ENCODE measurements at regions not wholly inside any gene's neighbourhood (a gene's known extent, or its start where the extent isn't known, plus 50 kb on each side); places are given as distances from the start of the nearest gene placed in this dataset.

DNA sequence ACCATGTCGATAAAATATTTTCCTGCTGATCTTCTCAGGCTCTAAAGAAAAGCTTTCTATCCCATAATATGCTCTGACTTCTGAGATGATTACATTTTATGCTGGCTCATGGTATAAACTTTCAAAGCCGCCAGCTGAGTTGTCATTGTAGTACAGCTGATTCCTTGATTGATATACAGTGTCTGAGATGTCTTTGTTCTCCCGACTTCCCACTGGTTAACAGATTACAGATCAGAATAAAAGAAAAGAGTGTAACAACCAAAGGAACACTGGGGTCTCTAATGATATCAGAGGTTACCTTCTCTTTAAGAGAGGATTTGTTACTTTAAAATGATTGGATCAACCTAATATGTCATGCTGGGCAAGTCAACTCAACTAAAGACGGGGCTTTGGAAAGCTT is 485.4 kb upstream of the LRRC7 start:
- intact Hi-C loops (cut with DNase I; ENCODE audit: low total_unique reads), result no loop called here
- H3K4me1 ChIP-seq, result no peaks in the 10 kb centered on the region
- no peak overlapping the region for H3K27ac ChIP-seq
- no peak overlapping the region for H3K4me3 ChIP-seq
- no peaks in the 10 kb centered on the region for H3K27me3 ChIP-seq (replicated peaks in 1 of 7)
- WGBS, 5 donors, result 66 to 74% (median 71%) methylated on average over 4 of the region's 4 CpGs
- H3K36me3 ChIP-seq, result no peaks in the 10 kb centered on the region
- TF ChIP-seq POLR2A (IDR thresholded peaks at IDR 0.05), result no peak
- TF ChIP-seq POLR2AphosphoS5 (IDR thresholded peaks at IDR 0.05), result no peak
- TF ChIP-seq, protein P1, sequence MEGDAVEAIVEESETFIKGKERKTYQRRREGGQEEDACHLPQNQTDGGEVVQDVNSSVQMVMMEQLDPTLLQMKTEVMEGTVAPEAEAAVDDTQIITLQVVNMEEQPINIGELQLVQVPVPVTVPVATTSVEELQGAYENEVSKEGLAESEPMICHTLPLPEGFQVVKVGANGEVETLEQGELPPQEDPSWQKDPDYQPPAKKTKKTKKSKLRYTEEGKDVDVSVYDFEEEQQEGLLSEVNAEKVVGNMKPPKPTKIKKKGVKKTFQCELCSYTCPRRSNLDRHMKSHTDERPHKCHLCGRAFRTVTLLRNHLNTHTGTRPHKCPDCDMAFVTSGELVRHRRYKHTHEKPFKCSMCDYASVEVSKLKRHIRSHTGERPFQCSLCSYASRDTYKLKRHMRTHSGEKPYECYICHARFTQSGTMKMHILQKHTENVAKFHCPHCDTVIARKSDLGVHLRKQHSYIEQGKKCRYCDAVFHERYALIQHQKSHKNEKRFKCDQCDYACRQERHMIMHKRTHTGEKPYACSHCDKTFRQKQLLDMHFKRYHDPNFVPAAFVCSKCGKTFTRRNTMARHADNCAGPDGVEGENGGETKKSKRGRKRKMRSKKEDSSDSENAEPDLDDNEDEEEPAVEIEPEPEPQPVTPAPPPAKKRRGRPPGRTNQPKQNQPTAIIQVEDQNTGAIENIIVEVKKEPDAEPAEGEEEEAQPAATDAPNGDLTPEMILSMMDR (IDR thresholded peaks at IDR 0.05 in 8 of 11, conservative IDR thresholded peaks at IDR 0.05 in 3 of 11), result no peak
- DNase-seq, result no peak
- no peaks in the 10 kb centered on the region for H3K9me3 ChIP-seq

DNA sequence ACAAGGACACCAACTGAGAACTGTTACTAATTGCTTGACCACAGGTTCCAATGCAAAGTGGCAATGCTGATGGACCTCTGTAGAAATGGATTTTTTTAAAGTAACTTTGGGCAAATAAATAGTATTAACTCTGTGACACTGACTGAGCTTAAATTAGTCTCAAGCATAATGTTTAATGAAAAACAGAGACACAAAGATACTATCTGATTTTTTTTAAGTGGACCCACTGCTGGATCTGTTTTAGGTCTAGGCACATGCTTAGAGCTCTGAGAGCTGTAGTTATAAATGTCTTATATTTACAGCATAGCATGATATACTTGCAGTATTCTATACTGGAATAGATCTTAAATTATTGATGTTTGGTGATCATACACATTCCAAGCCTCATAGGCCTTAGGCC is 481.6 kb upstream of the LRRC7 start:
- Histone ChIP-seq H3K9me3 (peaks cover 0 to 23% (median 20%) of the 10 kb centered on the region in 8 donors), H3K4me3 (no peak overlapping the region), H3K4me1 (no peaks in the 10 kb centered on the region), H3K36me3 (no peaks in the 10 kb centered on the region), H3K27ac (no peak overlapping the region), H3K27me3 (replicated peaks in 1 of 7) (no peaks in the 10 kb centered on the region)
- intact Hi-C loops (cut with DNase I; ENCODE audit: low total_unique reads), result no loop called here
- no peak for DNase-seq
- TF ChIP-seq POLR2A (IDR thresholded peaks at IDR 0.05) (no peak), POLR2AphosphoS5 (IDR thresholded peaks at IDR 0.05) (no peak)
- TF ChIP-seq, protein P1 (IDR thresholded peaks at IDR 0.05 in 8 of 11, conservative IDR thresholded peaks at IDR 0.05 in 3 of 11), result no peak

DNA sequence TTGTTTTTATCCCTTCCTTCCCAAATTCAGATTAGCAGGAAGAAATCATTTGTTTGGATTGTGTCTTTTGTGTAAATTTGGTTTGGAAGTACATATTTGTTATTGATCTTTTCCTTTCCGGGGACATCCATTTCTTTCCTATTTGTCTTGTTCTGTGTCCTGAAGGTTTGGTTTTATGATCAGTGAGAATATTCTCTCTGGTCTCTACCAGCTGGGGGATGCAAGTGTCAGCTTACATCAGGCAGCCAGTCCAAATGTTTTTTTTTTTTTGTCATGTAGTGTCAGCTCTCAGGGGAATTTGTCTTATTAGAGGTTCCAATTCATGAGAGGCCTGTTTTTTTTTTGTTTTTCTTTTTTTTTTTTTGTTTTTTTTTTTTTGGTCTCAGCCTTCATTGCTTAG is 479.2 kb upstream of the LRRC7 start:
- H3K36me3 ChIP-seq, result no peaks in the 10 kb centered on the region
- no peak for DNase-seq
- intact Hi-C loops (cut with DNase I; ENCODE audit: low total_unique reads), result no loop called here
- H3K27ac ChIP-seq, result no peak overlapping the region
- WGBS, 5 donors, result 88 to 96% (median 91%) methylated on average over 1 of the region's 1 CpG
- H3K9me3 ChIP-seq, result peaks cover 0 to 34% (median 26%) of the 10 kb centered on the region in 8 donors
- no peaks in the 10 kb centered on the region for H3K27me3 ChIP-seq (replicated peaks in 1 of 7)
- no peak overlapping the region for H3K4me3 ChIP-seq
- TF ChIP-seq POLR2AphosphoS5 (IDR thresholded peaks at IDR 0.05), result no peak
- TF ChIP-seq, protein P1 (IDR thresholded peaks at IDR 0.05 in 8 of 11, conservative IDR thresholded peaks at IDR 0.05 in 3 of 11), result no peak
- TF ChIP-seq POLR2A (IDR thresholded peaks at IDR 0.05), result no peak
- H3K4me1 ChIP-seq, result no peaks in the 10 kb centered on the region

DNA sequence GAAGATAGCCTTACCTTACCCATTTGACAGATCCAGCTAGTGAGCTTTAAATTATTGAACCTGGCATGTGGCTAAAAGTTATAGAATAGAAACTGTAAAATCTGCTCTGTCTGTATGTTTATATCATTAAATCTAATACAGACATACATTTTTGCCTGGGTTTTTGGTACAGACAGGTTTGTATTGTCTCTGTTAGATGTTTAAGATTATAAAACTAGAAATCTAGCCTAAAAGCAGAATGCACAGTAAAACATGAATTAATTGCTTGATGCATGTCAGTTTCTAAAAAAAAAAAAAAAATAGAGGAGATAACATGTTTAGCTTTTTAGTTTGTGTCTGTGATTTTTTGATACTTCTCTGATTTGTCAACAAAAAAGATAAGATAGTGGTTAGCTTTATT is 477.6 kb upstream of the LRRC7 start:
- no peaks in the 10 kb centered on the region for H3K36me3 ChIP-seq
- no peaks in the 10 kb centered on the region for H3K27me3 ChIP-seq (replicated peaks in 1 of 7)
- H3K9me3 ChIP-seq, result peaks cover 0 to 34% (median 26%) of the 10 kb centered on the region in 8 donors
- no peak overlapping the region for H3K4me3 ChIP-seq
- DNase-seq, result no peak
- H3K4me1 ChIP-seq, result no peaks in the 10 kb centered on the region
- intact Hi-C loops (cut with DNase I; ENCODE audit: low total_unique reads), result no loop called here
- H3K27ac ChIP-seq, result no peak overlapping the region
- TF ChIP-seq, protein P1 (IDR thresholded peaks at IDR 0.05 in 8 of 11, conservative IDR thresholded peaks at IDR 0.05 in 3 of 11), result no peak
- TF ChIP-seq POLR2A (IDR thresholded peaks at IDR 0.05) (no peak), POLR2AphosphoS5 (IDR thresholded peaks at IDR 0.05) (no peak)
